Panc1 (cell line): ENCODE measurements at regions not wholly inside any gene's neighbourhood (a gene's known extent, or its start where the extent isn't known, plus 50 kb on each side); places are given as distances from the start of the nearest gene placed in this dataset.

Source experiments
- ATAC-seq: fragments of 200-7000 bp; cut with Tn5 transposase; 2 replicates; pipeline ENCODE4 v1.9.1; 2020; ENCODE audit warnings: mild to moderate bottlenecking, moderate library complexity
- BruUV-seq: library from RNA; stranded (reverse); fragments of 400-500 nt; replicated peaks from 2 replicates; lab custom pipeline; 2021; lab: Mats Ljungman, UMichigan
- CTCF ChIA-PET: fragments of 300-600 bp; sonication (Branson Sonifier 250); formaldehyde crosslinking; loops from one replicate; lab custom pipeline; 2022; ENCODE audit warnings: antibody characterized with exemption; lab: Charles Lee
- POLR2A ChIA-PET: fragments of 300-600 bp; sonication (Branson Sonifier 250); formaldehyde crosslinking; loops from one replicate; lab custom pipeline; 2022; ENCODE audit warnings: antibody characterized with exemption; lab: Charles Lee
- DNase-seq: peaks from one replicate; pipeline ENCODE4 v3.0.0-alpha.2; 2010; ENCODE audit warnings: low read depth, low spot score
- H3K27ac ChIP-seq: 2 replicates; pipeline ENCODE4 v1.5.1; 2011; ENCODE audit warnings: mild to moderate bottlenecking, low read length, inconsistent platforms
- H3K27me3 ChIP-seq: fragments of 200-500 bp; sonication (Bioruptor generic); 2 replicates; pipeline ENCODE4 v1.6.0; 2014; ENCODE audit warnings: low read length, inconsistent platforms; ENCODE audit not compliant: control insufficient read depth, insufficient read depth
- H3K36me3 ChIP-seq: fragments of 200-500 bp; sonication (Bioruptor generic); 2 replicates; pipeline ENCODE4 v1.5.1; 2014; ENCODE audit warnings: inconsistent platforms, mild to moderate bottlenecking, low read length, moderate library complexity; ENCODE audit not compliant: control insufficient read depth, insufficient read depth
- H3K4me1 ChIP-seq: 2 replicates; pipeline ENCODE4 v1.5.1; 2011; ENCODE audit warnings: inconsistent platforms, mild to moderate bottlenecking, low read length, moderate library complexity; ENCODE audit not compliant: control insufficient read depth, insufficient read depth
- H3K4me3 ChIP-seq, 2 experiments: 2 replicates each; pipeline ENCODE4 v1.5.1; 2011 to 2012; ENCODE audit warnings: low read depth in 2 of 2, low read length in 2 of 2, mild to moderate bottlenecking in 2 of 2, inconsistent platforms in 1 of 2, moderate library complexity in 1 of 2
- H3K9me3 ChIP-seq: fragments of 200-500 bp; sonication (Bioruptor generic); 2 replicates; pipeline ENCODE4 v1.5.1; 2014; ENCODE audit warnings: low read depth, mild to moderate bottlenecking, inconsistent platforms, low read length, moderate library complexity; ENCODE audit not compliant: control insufficient read depth, insufficient read depth
- POLR2AphosphoS5 ChIP-seq: IDR thresholded peaks from 2 replicates; pipeline ENCODE4 v1.6.1; 2012; ENCODE audit warnings: mild to moderate bottlenecking, low read depth, low read length, moderate library complexity
- SIN3A ChIP-seq: IDR thresholded peaks from 2 replicates; pipeline ENCODE4 v1.6.1; 2012; ENCODE audit warnings: low read depth, mild to moderate bottlenecking, low read length, moderate library complexity, borderline replicate concordance; ENCODE audit not compliant: insufficient read depth
- TCF7L2 ChIP-seq: IDR thresholded peaks from 2 replicates; pipeline ENCODE4 v1.6.1; 2011; ENCODE audit warnings: mild to moderate bottlenecking, low read depth, low read length, inconsistent platforms
- in situ Hi-C: cut with HindIII; loops from 2 replicates; pipeline ENCODE4 v1.10.0; 2016; ENCODE audit warnings: low sequenced_read_pairs, low pct_unique_long_range_greater_than_20kb
- intact Hi-C: fragments of 100-400 bp; cut with micrococcal nuclease; formaldehyde crosslinking; loops from one replicate; pipeline ENCODE4 v1.10.0; 2022; ENCODE audit not compliant: unreplicated experiment
- TF ChIP-seq, protein P1 (sequence below), 2 experiments: IDR thresholded peaks; 2 replicates each; pipeline ENCODE4 v1.6.1; 2011 to 2012; ENCODE audit warnings: low read depth in 2 of 2, control low read depth in 1 of 2, low read length in 1 of 2, mild to moderate bottlenecking in 1 of 2, moderate library complexity in 1 of 2; ENCODE audit not compliant: insufficient read depth in 1 of 2
- TF ChIP-seq, protein P2 (sequence below): fragments of 450-650 bp; IDR thresholded peaks from 2 replicates; pipeline ENCODE4 v1.5.1; 2017; ENCODE audit warnings: mild to moderate bottlenecking

DNA sequence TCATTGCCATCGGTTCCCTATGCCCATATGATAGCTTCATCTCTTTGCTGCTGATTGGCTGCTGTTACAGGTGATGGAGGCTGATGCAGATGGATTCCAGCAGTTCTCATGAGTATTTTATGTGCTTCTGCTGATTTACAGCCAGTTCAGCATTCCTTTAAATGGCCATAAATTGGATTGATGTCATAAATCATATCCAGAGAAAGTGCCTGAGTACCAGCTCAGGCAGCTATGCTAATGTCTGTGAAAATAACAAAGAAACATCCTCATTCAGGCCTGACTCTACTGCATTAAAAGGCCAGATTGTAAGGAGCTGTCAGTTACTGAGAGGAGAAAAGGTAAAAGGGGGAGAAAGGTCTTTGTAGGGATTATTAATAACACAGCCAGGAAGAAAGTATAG lies 756.8 kb downstream of the IGSF11 start:
- Histone ChIP-seq H3K4me3 (no peak overlapping the region), H3K27ac (no peak overlapping the region), H3K9me3 (no peaks in the 10 kb centered on the region), H3K4me1 (no peaks in the 10 kb centered on the region), H3K27me3 (no peaks in the 10 kb centered on the region), H3K36me3 (no peaks in the 10 kb centered on the region)
- ATAC-seq (no peak), DNase-seq (no peak)
- intact Hi-C loops = no loop called here
- BruUV-seq = no TSS peak
- CTCF ChIA-PET = no interaction called here
- TF ChIP-seq, protein P1, sequence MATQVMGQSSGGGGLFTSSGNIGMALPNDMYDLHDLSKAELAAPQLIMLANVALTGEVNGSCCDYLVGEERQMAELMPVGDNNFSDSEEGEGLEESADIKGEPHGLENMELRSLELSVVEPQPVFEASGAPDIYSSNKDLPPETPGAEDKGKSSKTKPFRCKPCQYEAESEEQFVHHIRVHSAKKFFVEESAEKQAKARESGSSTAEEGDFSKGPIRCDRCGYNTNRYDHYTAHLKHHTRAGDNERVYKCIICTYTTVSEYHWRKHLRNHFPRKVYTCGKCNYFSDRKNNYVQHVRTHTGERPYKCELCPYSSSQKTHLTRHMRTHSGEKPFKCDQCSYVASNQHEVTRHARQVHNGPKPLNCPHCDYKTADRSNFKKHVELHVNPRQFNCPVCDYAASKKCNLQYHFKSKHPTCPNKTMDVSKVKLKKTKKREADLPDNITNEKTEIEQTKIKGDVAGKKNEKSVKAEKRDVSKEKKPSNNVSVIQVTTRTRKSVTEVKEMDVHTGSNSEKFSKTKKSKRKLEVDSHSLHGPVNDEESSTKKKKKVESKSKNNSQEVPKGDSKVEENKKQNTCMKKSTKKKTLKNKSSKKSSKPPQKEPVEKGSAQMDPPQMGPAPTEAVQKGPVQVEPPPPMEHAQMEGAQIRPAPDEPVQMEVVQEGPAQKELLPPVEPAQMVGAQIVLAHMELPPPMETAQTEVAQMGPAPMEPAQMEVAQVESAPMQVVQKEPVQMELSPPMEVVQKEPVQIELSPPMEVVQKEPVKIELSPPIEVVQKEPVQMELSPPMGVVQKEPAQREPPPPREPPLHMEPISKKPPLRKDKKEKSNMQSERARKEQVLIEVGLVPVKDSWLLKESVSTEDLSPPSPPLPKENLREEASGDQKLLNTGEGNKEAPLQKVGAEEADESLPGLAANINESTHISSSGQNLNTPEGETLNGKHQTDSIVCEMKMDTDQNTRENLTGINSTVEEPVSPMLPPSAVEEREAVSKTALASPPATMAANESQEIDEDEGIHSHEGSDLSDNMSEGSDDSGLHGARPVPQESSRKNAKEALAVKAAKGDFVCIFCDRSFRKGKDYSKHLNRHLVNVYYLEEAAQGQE (IDR thresholded peaks at IDR 0.05; ENCODE audit: insufficient read depth in 1 of 2, low read depth in 2 of 2, low read length in 1 of 2) = no peak
- TF ChIP-seq POLR2AphosphoS5 = no peak
- TF ChIP-seq SIN3A = no peak
- no peak for TF ChIP-seq TCF7L2
- TF ChIP-seq, protein P2, sequence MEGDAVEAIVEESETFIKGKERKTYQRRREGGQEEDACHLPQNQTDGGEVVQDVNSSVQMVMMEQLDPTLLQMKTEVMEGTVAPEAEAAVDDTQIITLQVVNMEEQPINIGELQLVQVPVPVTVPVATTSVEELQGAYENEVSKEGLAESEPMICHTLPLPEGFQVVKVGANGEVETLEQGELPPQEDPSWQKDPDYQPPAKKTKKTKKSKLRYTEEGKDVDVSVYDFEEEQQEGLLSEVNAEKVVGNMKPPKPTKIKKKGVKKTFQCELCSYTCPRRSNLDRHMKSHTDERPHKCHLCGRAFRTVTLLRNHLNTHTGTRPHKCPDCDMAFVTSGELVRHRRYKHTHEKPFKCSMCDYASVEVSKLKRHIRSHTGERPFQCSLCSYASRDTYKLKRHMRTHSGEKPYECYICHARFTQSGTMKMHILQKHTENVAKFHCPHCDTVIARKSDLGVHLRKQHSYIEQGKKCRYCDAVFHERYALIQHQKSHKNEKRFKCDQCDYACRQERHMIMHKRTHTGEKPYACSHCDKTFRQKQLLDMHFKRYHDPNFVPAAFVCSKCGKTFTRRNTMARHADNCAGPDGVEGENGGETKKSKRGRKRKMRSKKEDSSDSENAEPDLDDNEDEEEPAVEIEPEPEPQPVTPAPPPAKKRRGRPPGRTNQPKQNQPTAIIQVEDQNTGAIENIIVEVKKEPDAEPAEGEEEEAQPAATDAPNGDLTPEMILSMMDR = no peak
- POLR2A ChIA-PET = no interaction called here
- in situ Hi-C loops = no loop called here

DNA sequence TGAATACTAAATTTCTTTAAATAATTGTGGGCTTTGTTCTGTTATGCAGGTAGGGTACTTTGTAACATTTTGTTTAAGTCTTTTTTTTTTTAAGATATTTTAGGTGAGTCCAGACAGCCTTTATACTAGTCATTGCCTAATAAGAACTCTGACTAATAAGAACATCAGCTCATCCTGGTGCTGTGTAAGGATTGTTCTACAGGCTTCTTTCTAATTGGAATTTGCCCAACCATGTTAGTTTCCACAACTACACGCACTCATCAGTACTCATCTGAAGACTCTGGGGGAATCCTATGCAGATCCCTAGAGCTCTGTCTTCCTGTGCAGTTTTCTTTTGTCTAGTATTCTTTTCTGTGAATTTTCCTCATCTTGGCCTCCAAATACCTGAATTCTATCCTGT lies 741.8 kb downstream of the IGSF11 start:
- no peak overlapping the region for H3K4me3 ChIP-seq
- H3K4me1 ChIP-seq = no peaks in the 10 kb centered on the region
- no peak for ATAC-seq
- no TSS peak for BruUV-seq
- CTCF ChIA-PET = no interaction called here
- H3K27me3 ChIP-seq = no peaks in the 10 kb centered on the region
- in situ Hi-C loops (no loop called here), intact Hi-C loops (no loop called here)
- TF ChIP-seq, protein P1 (IDR thresholded peaks at IDR 0.05; ENCODE audit: insufficient read depth in 1 of 2, low read depth in 2 of 2, low read length in 1 of 2) = no peak
- TF ChIP-seq TCF7L2 (no peak), POLR2AphosphoS5 (no peak), SIN3A (no peak)
- TF ChIP-seq, protein P2 = no peak
- POLR2A ChIA-PET = no interaction called here
- no peaks in the 10 kb centered on the region for H3K36me3 ChIP-seq
- DNase-seq = no peak
- H3K27ac ChIP-seq = no peak overlapping the region
- no peaks in the 10 kb centered on the region for H3K9me3 ChIP-seq
